HCT116 (cell line): ENCODE measurements at regions not wholly inside any gene's neighbourhood (a gene's known extent, or its start where the extent isn't known, plus 50 kb on each side); places are given as distances from the start of the nearest gene placed in this dataset.

Source experiments
- ATAC-seq: fragments of 200-7000 bp; cut with Tn5 transposase; 2 replicates; pipeline ENCODE4 v1.9.1; 2020; ENCODE audit warnings: mild to moderate bottlenecking, moderate library complexity
- BruUV-seq: library from RNA; stranded (reverse); fragments of 400-500 nt; replicated peaks from 2 replicates; lab custom pipeline; 2021; lab: Mats Ljungman, UMichigan
- CTCF ChIA-PET: fragments of 300-600 bp; sonication (Branson Sonifier 250); formaldehyde crosslinking; loops from one replicate; lab custom pipeline; 2021; ENCODE audit warnings: antibody characterized with exemption; lab: Charles Lee
- POLR2A ChIA-PET: fragments of 300-600, 350-600 bp; sonication (Branson Sonifier 250); formaldehyde crosslinking; loops from one replicate; lab custom pipeline; 2021; ENCODE audit warnings: antibody characterized with exemption; lab: Charles Lee
- RAD21 ChIA-PET, 2 experiments: fragments of 300-600 bp; sonication (Branson Sonifier 250); formaldehyde crosslinking; loops; one replicate each; lab custom pipeline; 2023; ENCODE audit warnings: low total read pairs in 2 of 2; ENCODE audit not compliant: uncharacterized antibody in 2 of 2, unreplicated experiment in 2 of 2, low non-redundant PET in 1 of 2; lab: Charles Lee
- DNase-seq: peaks from one replicate; pipeline ENCODE4 v3.0.0-alpha.2; 2010; ENCODE audit warnings: low read depth, low spot score
- H2AFZ ChIP-seq: fragments of 200-600 bp; shearing (Covaris generic), sonication (generic); 2 replicates; pipeline ENCODE4 v1.6.1; 2017; ENCODE audit warnings: low read depth, mixed run types, mixed read lengths, antibody characterized with exemption, low read length; ENCODE audit not compliant: poor library complexity, severe bottlenecking
- H3K27ac ChIP-seq: 2 replicates; pipeline ENCODE4 v1.5.1; 2012; ENCODE audit warnings: low read depth, low read length
- H3K27me3 ChIP-seq: fragments of 200-600 bp; sonication (generic); 2 replicates; pipeline ENCODE4 v1.6.1; 2016; ENCODE audit warnings: mixed run types, low read length, mixed read lengths; ENCODE audit not compliant: insufficient read depth
- H3K36me3 ChIP-seq, 2 experiments: fragments of 200-500 bp in 1 of 2; fragments of 200-600 bp in 1 of 2; sonication (Bioruptor generic) in 1 of 2; sonication (generic) in 1 of 2; 2 replicates each; pipeline versions ENCODE4 v1.5.1 to v1.6.1; 2014 to 2016; ENCODE audit warnings: low read length in 2 of 2, inconsistent platforms in 1 of 2, mixed read lengths in 1 of 2, mixed run types in 1 of 2; ENCODE audit not compliant: insufficient read depth in 2 of 2, control insufficient read depth in 1 of 2
- H3K4me1 ChIP-seq, 2 experiments: fragments of 200-600 bp in 1 of 2; sonication (generic) in 1 of 2; 2 replicates each; pipeline versions ENCODE4 v1.5.1 to v1.6.1; 2012 to 2017; ENCODE audit warnings: low read length in 2 of 2, inconsistent platforms in 1 of 2, mild to moderate bottlenecking in 1 of 2, mixed read lengths in 1 of 2, mixed run types in 1 of 2, moderate library complexity in 1 of 2; ENCODE audit not compliant: insufficient read depth in 2 of 2, control insufficient read depth in 1 of 2
- H3K4me2 ChIP-seq: fragments of 200-600 bp; sonication (generic); 2 replicates; pipeline ENCODE4 v1.6.1; 2017; ENCODE audit warnings: mixed run types, low read length, mixed read lengths
- H3K4me3 ChIP-seq, 2 experiments: fragments of 200-600 bp in 1 of 2; sonication (generic) in 1 of 2; replicated peaks in 1 of 2; 2 replicates each; pipeline ENCODE4 v1.5.1; 2011 to 2016; ENCODE audit warnings: low read length in 2 of 2, control low read depth in 1 of 2, low read depth in 1 of 2, mild to moderate bottlenecking in 1 of 2, mixed read lengths in 1 of 2, mixed run types in 1 of 2
- H3K79me2 ChIP-seq: fragments of 200-600 bp; sonication (generic); 2 replicates; pipeline ENCODE4 v1.6.1; 2017; ENCODE audit warnings: mild to moderate bottlenecking, mixed run types, low read length, moderate library complexity, mixed read lengths; ENCODE audit not compliant: insufficient read depth
- H3K9ac ChIP-seq: fragments of 200-600 bp; sonication (generic); 2 replicates; pipeline ENCODE4 v1.6.1; 2016; ENCODE audit warnings: low read length, mixed read lengths
- H3K9me2 ChIP-seq: fragments of 200-600 bp; sonication (generic), shearing (Covaris generic); 2 replicates; pipeline ENCODE4 v1.6.1; 2017; ENCODE audit warnings: mixed run types, mild to moderate bottlenecking, moderate library complexity; ENCODE audit not compliant: insufficient read depth
- H3K9me3 ChIP-seq, 2 experiments: fragments of 200-500 bp in 1 of 2; fragments of 200-600 bp in 1 of 2; sonication (Bioruptor generic) in 1 of 2; sonication (generic) in 1 of 2; 2 replicates each; pipeline ENCODE4 v1.6.1; 2014 to 2017; ENCODE audit warnings: low read length in 2 of 2, mixed read lengths in 2 of 2, inconsistent platforms in 1 of 2, low read depth in 1 of 2, mild to moderate bottlenecking in 1 of 2, mixed run types in 1 of 2, moderate library complexity in 1 of 2; ENCODE audit not compliant: control insufficient read depth in 1 of 2, insufficient read depth in 1 of 2
- H4K20me1 ChIP-seq: fragments of 200-600 bp; sonication (generic), shearing (Covaris generic); 2 replicates; pipeline ENCODE4 v1.6.1; 2017; ENCODE audit warnings: mixed run types, mild to moderate bottlenecking, moderate library complexity; ENCODE audit not compliant: insufficient read depth
- CBX3 ChIP-seq: IDR thresholded peaks from 2 replicates; pipeline ENCODE4 v1.6.1; 2012; ENCODE audit warnings: low read depth
- EGR1 ChIP-seq: IDR thresholded peaks from 2 replicates; pipeline ENCODE4 v1.6.1; 2012; ENCODE audit warnings: low read depth
- FOSL1 ChIP-seq: IDR thresholded peaks from 2 replicates; pipeline ENCODE4 v1.6.1; 2012; ENCODE audit warnings: low read depth
- JUND ChIP-seq: IDR thresholded peaks from 2 replicates; pipeline ENCODE4 v1.6.1; 2012
- POLR2A ChIP-seq: IDR thresholded peaks from 2 replicates; pipeline ENCODE4 v1.7.0; 2011; ENCODE audit warnings: borderline replicate concordance; ENCODE audit not compliant: insufficient read depth, insufficient read length; ENCODE audit errors: extremely low read depth
- POLR2AphosphoS5 ChIP-seq: IDR thresholded peaks from 2 replicates; pipeline ENCODE4 v1.6.1; 2011; ENCODE audit warnings: mild to moderate bottlenecking, low read depth, low read length, moderate library complexity
- RAD21 ChIP-seq: IDR thresholded peaks from 2 replicates; pipeline ENCODE4 v1.6.1; 2012; ENCODE audit warnings: low read depth, mild to moderate bottlenecking
- SIN3A ChIP-seq: IDR thresholded peaks from 2 replicates; pipeline ENCODE4 v1.6.1; 2012; ENCODE audit warnings: low read depth
- SP1 ChIP-seq: IDR thresholded peaks from 2 replicates; pipeline ENCODE4 v1.6.1; 2012; ENCODE audit warnings: low read depth
- TCF7L2 ChIP-seq: IDR thresholded peaks from 2 replicates; pipeline ENCODE4 v1.7.0; 2011; ENCODE audit warnings: borderline replicate concordance, inconsistent platforms; ENCODE audit not compliant: insufficient read depth, insufficient read length; ENCODE audit errors: extremely low read depth
- YY1 ChIP-seq: IDR thresholded peaks from 2 replicates; pipeline ENCODE4 v1.6.1; 2011; ENCODE audit warnings: low read length, low read depth, moderate library complexity, mild to moderate bottlenecking; ENCODE audit not compliant: insufficient replicate concordance; ENCODE audit errors: extremely low read depth
- ZFX ChIP-seq: fragments of 450-650 bp; IDR thresholded peaks from 2 replicates; pipeline ENCODE4 v1.6.1; 2017
- ZNF274 ChIP-seq: fragments of 200-500 bp; sonication (Bioruptor generic); IDR thresholded peaks from 2 replicates; pipeline ENCODE4 v1.6.1; 2014; ENCODE audit warnings: mild to moderate bottlenecking, low read depth, low read length, inconsistent platforms
- intact Hi-C: fragments of 100-400 bp; cut with micrococcal nuclease; formaldehyde crosslinking; loops from 2 replicates; pipeline ENCODE4 v1.10.0; 2022
- TF ChIP-seq, protein P1 (sequence below): IDR thresholded peaks from 2 replicates; pipeline ENCODE4 v1.6.1; 2012
- TF ChIP-seq, protein P2 (sequence below): IDR thresholded peaks from 2 replicates; pipeline ENCODE4 v1.6.1; 2011; ENCODE audit warnings: mild to moderate bottlenecking, low read length, moderate library complexity; ENCODE audit not compliant: insufficient replicate concordance; ENCODE audit errors: extremely low read depth
- TF ChIP-seq, protein P3 (sequence below): IDR thresholded peaks from 2 replicates; pipeline ENCODE4 v1.6.1; 2012
- TF ChIP-seq, protein P4 (sequence below): IDR thresholded peaks from 2 replicates; pipeline ENCODE4 v1.6.1; 2012; ENCODE audit warnings: low read depth
- TF ChIP-seq, protein P5 (sequence below), 3 experiments: fragments of 200-600 bp in 1 of 3; sonication (generic) in 1 of 3; IDR thresholded peaks in 2 of 3; conservative IDR thresholded peaks in 1 of 3; 2 replicates each; pipeline ENCODE4 v1.5.1; 2012 to 2017; ENCODE audit warnings: low read depth in 2 of 3, low read length in 2 of 3, antibody characterized with exemption in 1 of 3, borderline replicate concordance in 1 of 3, control low read depth in 1 of 3, mild to moderate bottlenecking in 1 of 3, mixed read lengths in 1 of 3, mixed run types in 1 of 3, moderate library complexity in 1 of 3; ENCODE audit not compliant: insufficient read depth in 1 of 3

DNA sequence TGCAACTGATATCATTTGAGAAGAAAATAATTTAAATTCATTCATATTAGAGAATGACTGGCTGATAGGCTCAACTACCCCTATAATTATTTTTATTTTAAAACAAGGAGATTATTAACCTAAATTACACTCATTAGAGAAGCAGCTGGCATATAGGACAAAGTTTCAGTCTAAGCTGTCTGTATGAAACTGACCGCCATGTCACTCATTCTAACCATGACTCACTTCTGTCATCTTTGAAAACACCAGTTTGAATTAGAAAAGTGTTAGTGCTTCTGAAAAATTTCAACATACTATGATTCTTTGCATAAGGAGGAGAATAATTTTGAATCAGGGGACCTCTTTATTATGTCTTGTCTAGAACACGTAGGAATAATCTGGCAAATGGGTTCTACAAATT is 1058.5 kb downstream of the ROBO2 start:
- TF ChIP-seq EGR1 = no peak
- no peak for TF ChIP-seq FOSL1
- TF ChIP-seq CBX3 = no peak
- TF ChIP-seq ZNF274 = no peak
- no peak for TF ChIP-seq POLR2A
- TF ChIP-seq, protein P1, sequence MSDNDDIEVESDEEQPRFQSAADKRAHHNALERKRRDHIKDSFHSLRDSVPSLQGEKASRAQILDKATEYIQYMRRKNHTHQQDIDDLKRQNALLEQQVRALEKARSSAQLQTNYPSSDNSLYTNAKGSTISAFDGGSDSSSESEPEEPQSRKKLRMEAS = no peak
- TF ChIP-seq, protein P2, sequence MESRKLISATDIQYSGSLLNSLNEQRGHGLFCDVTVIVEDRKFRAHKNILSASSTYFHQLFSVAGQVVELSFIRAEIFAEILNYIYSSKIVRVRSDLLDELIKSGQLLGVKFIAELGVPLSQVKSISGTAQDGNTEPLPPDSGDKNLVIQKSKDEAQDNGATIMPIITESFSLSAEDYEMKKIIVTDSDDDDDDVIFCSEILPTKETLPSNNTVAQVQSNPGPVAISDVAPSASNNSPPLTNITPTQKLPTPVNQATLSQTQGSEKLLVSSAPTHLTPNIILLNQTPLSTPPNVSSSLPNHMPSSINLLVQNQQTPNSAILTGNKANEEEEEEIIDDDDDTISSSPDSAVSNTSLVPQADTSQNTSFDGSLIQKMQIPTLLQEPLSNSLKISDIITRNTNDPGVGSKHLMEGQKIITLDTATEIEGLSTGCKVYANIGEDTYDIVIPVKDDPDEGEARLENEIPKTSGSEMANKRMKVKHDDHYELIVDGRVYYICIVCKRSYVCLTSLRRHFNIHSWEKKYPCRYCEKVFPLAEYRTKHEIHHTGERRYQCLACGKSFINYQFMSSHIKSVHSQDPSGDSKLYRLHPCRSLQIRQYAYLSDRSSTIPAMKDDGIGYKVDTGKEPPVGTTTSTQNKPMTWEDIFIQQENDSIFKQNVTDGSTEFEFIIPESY = no peak
- TF ChIP-seq YY1 = no peak
- TF ChIP-seq, protein P3, sequence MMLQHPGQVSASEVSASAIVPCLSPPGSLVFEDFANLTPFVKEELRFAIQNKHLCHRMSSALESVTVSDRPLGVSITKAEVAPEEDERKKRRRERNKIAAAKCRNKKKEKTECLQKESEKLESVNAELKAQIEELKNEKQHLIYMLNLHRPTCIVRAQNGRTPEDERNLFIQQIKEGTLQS = no peak
- TF ChIP-seq JUND = no peak
- TF ChIP-seq POLR2AphosphoS5 = no peak
- TF ChIP-seq, protein P4, sequence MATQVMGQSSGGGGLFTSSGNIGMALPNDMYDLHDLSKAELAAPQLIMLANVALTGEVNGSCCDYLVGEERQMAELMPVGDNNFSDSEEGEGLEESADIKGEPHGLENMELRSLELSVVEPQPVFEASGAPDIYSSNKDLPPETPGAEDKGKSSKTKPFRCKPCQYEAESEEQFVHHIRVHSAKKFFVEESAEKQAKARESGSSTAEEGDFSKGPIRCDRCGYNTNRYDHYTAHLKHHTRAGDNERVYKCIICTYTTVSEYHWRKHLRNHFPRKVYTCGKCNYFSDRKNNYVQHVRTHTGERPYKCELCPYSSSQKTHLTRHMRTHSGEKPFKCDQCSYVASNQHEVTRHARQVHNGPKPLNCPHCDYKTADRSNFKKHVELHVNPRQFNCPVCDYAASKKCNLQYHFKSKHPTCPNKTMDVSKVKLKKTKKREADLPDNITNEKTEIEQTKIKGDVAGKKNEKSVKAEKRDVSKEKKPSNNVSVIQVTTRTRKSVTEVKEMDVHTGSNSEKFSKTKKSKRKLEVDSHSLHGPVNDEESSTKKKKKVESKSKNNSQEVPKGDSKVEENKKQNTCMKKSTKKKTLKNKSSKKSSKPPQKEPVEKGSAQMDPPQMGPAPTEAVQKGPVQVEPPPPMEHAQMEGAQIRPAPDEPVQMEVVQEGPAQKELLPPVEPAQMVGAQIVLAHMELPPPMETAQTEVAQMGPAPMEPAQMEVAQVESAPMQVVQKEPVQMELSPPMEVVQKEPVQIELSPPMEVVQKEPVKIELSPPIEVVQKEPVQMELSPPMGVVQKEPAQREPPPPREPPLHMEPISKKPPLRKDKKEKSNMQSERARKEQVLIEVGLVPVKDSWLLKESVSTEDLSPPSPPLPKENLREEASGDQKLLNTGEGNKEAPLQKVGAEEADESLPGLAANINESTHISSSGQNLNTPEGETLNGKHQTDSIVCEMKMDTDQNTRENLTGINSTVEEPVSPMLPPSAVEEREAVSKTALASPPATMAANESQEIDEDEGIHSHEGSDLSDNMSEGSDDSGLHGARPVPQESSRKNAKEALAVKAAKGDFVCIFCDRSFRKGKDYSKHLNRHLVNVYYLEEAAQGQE = no peak
- no peak for TF ChIP-seq ZFX
- TF ChIP-seq SP1 = no peak
- no peak for TF ChIP-seq SIN3A
- TF ChIP-seq RAD21 = no peak
- TF ChIP-seq, protein P5, sequence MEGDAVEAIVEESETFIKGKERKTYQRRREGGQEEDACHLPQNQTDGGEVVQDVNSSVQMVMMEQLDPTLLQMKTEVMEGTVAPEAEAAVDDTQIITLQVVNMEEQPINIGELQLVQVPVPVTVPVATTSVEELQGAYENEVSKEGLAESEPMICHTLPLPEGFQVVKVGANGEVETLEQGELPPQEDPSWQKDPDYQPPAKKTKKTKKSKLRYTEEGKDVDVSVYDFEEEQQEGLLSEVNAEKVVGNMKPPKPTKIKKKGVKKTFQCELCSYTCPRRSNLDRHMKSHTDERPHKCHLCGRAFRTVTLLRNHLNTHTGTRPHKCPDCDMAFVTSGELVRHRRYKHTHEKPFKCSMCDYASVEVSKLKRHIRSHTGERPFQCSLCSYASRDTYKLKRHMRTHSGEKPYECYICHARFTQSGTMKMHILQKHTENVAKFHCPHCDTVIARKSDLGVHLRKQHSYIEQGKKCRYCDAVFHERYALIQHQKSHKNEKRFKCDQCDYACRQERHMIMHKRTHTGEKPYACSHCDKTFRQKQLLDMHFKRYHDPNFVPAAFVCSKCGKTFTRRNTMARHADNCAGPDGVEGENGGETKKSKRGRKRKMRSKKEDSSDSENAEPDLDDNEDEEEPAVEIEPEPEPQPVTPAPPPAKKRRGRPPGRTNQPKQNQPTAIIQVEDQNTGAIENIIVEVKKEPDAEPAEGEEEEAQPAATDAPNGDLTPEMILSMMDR (IDR thresholded peaks at IDR 0.05 in 2 of 3, conservative IDR thresholded peaks at IDR 0.05 in 1 of 3; ENCODE audit: borderline replicate concordance in 1 of 3, insufficient read depth in 1 of 3, low read depth in 2 of 3, low read length in 2 of 3) = no peak
- TF ChIP-seq TCF7L2 = no peak
- Histone ChIP-seq H3K9me2 (no peaks in the 10 kb centered on the region), H3K4me1 (no peaks in the 10 kb centered on the region), H3K27ac (no peak overlapping the region), H4K20me1 (no peaks in the 10 kb centered on the region), H2AFZ (no peak overlapping the region), H3K4me3 (no peak overlapping the region), H3K4me2 (no peak overlapping the region), H3K27me3 (no peaks in the 10 kb centered on the region), H3K36me3 (no peaks in the 10 kb centered on the region), H3K79me2 (no peaks in the 10 kb centered on the region), H3K9me3 (peaks cover 0 to 8% of the 10 kb centered on the region in 2 experiments; a peak in 2 of 4 replicates), H3K9ac (no peak overlapping the region)
- CTCF ChIA-PET = no interaction called here
- POLR2A ChIA-PET = no interaction called here
- no peak for ATAC-seq
- RAD21 ChIA-PET = no interaction called here
- BruUV-seq = no TSS peak
- intact Hi-C loops = no loop called here
- DNase-seq = no peak
